ENCODE measurements at regions not wholly inside any gene's neighbourhood (a gene's known extent, or its start where the extent isn't known, plus 50 kb on each side); places are given as distances from the start of the nearest gene placed in this dataset.

DNA sequence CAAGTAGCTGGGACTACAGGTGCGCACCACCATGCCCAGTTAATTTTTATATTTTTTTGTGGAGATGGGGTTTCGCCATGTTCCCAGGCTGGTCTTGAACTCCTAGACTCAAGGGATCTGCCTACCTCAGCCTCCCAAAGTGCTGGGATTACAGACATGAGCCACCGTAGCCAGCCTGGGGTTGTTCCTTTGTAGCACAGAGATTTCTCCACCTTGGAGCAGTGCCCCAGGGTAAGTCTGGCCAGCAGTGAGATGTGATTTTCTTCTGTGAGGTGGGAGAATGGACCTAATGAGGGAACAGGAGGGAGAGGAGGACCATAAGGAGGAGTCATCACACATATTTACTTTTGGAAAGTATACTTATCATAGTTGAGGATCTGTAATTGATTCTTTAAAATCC is 61.1 kb upstream of the GADD45A start:
- DNase-seq (ENCODE audit: low read depth in 1 of 2, low spot score in 1 of 2) (no peak), FAIRE-seq (no peak), ATAC-seq (no peak)
- H3K9me3 ChIP-seq, result no peaks in the 10 kb centered on the region
- no peak overlapping the region for H3K27ac ChIP-seq
- H3K4me3 ChIP-seq, result no peak overlapping the region
- no peaks in the 10 kb centered on the region for H3K4me1 ChIP-seq
- H3K4me2 ChIP-seq, result no peak overlapping the region
- TF ChIP-seq RAD21 (conservative IDR thresholded peaks at IDR 0.05 in 1 of 2, IDR thresholded peaks at IDR 0.05 in 1 of 2) (no peak), CBX8 (IDR thresholded peaks at IDR 0.05) (no peak), EP300 (IDR thresholded peaks at IDR 0.05) (no peak), MAZ (IDR thresholded peaks at IDR 0.05; ENCODE audit: borderline replicate concordance, low read depth, low read length) (no peak), JUN (IDR thresholded peaks at IDR 0.05) (no peak), HDAC2 (IDR thresholded peaks at IDR 0.05) (no peak), CBX2 (IDR thresholded peaks at IDR 0.05; ENCODE audit: borderline replicate concordance, low read depth) (no peak), KDM5A (IDR thresholded peaks at IDR 0.05) (no peak), RCOR1 (IDR thresholded peaks at IDR 0.05; ENCODE audit: low read depth, low read length) (no peak), HEYL (CRISPR knock-in tag; IDR thresholded peaks at IDR 0.05) (no peak)
- TF ChIP-seq, protein P1, sequence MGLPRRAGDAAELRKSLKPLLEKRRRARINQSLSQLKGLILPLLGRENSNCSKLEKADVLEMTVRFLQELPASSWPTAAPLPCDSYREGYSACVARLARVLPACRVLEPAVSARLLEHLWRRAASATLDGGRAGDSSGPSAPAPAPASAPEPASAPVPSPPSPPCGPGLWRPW (IDR thresholded peaks at IDR 0.05), result no peak
- TF ChIP-seq, protein P2, sequence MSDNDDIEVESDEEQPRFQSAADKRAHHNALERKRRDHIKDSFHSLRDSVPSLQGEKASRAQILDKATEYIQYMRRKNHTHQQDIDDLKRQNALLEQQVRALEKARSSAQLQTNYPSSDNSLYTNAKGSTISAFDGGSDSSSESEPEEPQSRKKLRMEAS (IDR thresholded peaks at IDR 0.05), result no peak
- TF ChIP-seq, protein P3, sequence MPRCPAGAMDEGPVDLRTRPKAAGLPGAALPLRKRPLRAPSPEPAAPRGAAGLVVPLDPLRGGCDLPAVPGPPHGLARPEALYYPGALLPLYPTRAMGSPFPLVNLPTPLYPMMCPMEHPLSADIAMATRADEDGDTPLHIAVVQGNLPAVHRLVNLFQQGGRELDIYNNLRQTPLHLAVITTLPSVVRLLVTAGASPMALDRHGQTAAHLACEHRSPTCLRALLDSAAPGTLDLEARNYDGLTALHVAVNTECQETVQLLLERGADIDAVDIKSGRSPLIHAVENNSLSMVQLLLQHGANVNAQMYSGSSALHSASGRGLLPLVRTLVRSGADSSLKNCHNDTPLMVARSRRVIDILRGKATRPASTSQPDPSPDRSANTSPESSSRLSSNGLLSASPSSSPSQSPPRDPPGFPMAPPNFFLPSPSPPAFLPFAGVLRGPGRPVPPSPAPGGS (IDR thresholded peaks at IDR 0.05), result no peak
- TF ChIP-seq, protein P4, sequence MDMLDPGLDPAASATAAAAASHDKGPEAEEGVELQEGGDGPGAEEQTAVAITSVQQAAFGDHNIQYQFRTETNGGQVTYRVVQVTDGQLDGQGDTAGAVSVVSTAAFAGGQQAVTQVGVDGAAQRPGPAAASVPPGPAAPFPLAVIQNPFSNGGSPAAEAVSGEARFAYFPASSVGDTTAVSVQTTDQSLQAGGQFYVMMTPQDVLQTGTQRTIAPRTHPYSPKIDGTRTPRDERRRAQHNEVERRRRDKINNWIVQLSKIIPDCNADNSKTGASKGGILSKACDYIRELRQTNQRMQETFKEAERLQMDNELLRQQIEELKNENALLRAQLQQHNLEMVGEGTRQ (IDR thresholded peaks at IDR 0.05), result no peak
- WGBS (ENCODE audit: missing lambda C conversion rate), result 98% methylated on average over 3 of the region's 3 CpGs
- POLR2A ChIA-PET, result interaction anchor here (0.6 kb wide), 1 partner anchor 54 kb away, joined by 3 read pairs; no protein-coding TSS in a partner anchor
- CTCF ChIA-PET, result no interaction called here

DNA sequence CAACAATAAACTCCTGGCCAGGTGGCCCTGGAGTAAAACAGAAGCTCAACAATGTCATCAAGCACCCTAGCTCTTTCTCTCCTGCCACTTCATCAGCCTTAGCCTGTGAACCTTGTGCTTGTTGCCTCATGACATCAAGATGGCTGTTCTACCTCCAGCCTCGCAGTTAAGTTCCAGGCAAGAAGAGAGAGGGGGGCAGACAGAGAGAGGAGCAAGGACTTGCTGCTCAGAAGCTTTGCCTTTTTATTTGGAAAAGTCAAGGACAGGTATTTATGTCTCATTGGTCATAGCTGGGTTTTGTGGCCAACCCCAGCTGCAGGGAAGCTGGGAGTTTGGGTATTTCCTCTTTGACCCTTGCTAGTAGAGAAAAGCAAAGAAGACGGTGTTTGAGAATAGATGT is 60.3 kb upstream of the GADD45A start:
- no peaks in the 10 kb centered on the region for H3K4me1 ChIP-seq
- ChIA-PET CTCF (no interaction called here), POLR2A (no interaction called here)
- TF ChIP-seq, protein P5, sequence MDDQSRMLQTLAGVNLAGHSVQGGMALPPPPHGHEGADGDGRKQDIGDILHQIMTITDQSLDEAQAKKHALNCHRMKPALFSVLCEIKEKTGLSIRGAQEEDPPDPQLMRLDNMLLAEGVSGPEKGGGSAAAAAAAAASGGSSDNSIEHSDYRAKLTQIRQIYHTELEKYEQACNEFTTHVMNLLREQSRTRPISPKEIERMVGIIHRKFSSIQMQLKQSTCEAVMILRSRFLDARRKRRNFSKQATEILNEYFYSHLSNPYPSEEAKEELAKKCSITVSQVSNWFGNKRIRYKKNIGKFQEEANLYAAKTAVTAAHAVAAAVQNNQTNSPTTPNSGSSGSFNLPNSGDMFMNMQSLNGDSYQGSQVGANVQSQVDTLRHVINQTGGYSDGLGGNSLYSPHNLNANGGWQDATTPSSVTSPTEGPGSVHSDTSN (IDR thresholded peaks at IDR 0.05), result no peak
- TF ChIP-seq ESRRA (IDR thresholded peaks at IDR 0.05; ENCODE audit: borderline replicate concordance, low read length) (no peak), CEBPB (IDR thresholded peaks at IDR 0.05) (no peak)
- no peaks in the 10 kb centered on the region for H3K9me3 ChIP-seq
- no peak for DNase-seq (ENCODE audit: low read depth in 1 of 2, low spot score in 1 of 2)
- no peak for ATAC-seq
- no peak overlapping the region for H3K4me2 ChIP-seq
- 83% methylated on average over 2 of the region's 2 CpGs for WGBS (ENCODE audit: missing lambda C conversion rate)
- no peak overlapping the region for H3K4me3 ChIP-seq
- no peak overlapping the region for H3K27ac ChIP-seq
- FAIRE-seq, result no peak

DNA sequence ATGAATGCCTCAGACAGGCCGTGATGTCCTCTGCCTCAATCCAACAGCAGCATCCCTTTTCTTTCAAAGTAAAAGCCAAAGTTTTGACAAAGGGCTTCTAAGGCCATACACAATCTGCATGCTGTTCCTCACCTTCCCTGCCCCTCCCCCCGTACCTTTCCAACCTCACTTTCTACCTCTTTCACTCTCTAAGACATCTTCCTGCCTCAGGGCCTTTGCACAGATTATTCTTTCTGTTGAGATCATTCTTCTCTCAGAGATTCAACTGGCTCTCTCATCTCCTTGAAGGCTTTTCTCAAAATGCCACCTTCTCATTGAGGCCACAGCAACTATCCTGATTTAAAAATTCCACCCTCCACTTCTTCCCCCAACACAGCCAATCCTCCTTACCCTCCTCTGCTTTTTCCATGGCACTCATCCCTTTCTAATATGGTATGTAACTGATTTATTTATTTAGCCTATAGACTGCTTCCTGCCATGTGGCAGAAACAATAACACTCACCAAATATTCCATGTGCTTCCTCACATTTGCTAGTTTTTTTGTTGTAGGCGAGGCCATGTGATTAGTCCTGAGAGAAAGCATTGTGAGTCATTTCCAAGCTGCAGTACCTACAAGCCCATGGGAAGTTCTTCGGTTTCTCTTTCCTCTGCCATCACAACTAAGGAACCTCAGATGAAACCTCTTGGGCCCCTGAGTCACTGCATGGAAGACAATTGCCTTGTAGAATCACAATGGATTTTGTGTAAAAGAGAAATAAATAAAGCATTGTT is 58.7 kb upstream of the GADD45A start:
- Histone ChIP-seq H3K4me2 (no peak overlapping the region), H3K9me3 (no peaks in the 10 kb centered on the region), H3K27ac (no peak overlapping the region), H3K4me3 (no peak overlapping the region), H3K4me1 (peaks cover 11% of the 10 kb centered on the region; the same call in 2 of the 3 replicates)
- ATAC-seq (no peak), DNase-seq (ENCODE audit: low read depth in 1 of 2, low spot score in 1 of 2) (peak in 1 of 2 experiments; percentile 10), FAIRE-seq (no peak)
- TF ChIP-seq, protein P3 (IDR thresholded peaks at IDR 0.05), result no peak
- TF ChIP-seq HDAC2 (IDR thresholded peaks at IDR 0.05), result no peak
- TF ChIP-seq, protein P6, sequence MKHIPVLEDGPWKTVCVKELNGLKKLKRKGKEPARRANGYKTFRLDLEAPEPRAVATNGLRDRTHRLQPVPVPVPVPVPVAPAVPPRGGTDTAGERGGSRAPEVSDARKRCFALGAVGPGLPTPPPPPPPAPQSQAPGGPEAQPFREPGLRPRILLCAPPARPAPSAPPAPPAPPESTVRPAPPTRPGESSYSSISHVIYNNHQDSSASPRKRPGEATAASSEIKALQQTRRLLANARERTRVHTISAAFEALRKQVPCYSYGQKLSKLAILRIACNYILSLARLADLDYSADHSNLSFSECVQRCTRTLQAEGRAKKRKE (CRISPR knock-in tag; IDR thresholded peaks at IDR 0.05; ENCODE audit: low read depth), result no peak
- no peak for TF ChIP-seq HEYL (CRISPR knock-in tag; IDR thresholded peaks at IDR 0.05)
- POLR2A ChIA-PET, result no interaction called here
- 67% methylated on average over 4 of the region's 4 CpGs for WGBS (ENCODE audit: missing lambda C conversion rate)
- CTCF ChIA-PET, result no interaction called here
